Activated CD4-positive, alpha-beta T cell treated with anti-CD3 and anti-CD28 coated beads, Interleukin-2, Interleukin-6, amounts not matched to agents 100 ng/mL and 50 ng/mL, durations not matched to agents 16 hours and 8 hours (primary cell): ENCODE measurements at regions not wholly inside any gene's neighbourhood (a gene's known extent, or its start where the extent isn't known, plus 50 kb on each side); places are given as distances from the start of the nearest gene placed in this dataset.
"Not testable (repeated sequence)": the region's sequence is repeated elsewhere in the genome, so short reads cannot be mapped to it uniquely, and the experiment has no call there.

ENCODE experiments used
- DNase-seq: peaks from one replicate; pipeline ENCODE4 v3.0.0-alpha.2; 2020

DNA sequence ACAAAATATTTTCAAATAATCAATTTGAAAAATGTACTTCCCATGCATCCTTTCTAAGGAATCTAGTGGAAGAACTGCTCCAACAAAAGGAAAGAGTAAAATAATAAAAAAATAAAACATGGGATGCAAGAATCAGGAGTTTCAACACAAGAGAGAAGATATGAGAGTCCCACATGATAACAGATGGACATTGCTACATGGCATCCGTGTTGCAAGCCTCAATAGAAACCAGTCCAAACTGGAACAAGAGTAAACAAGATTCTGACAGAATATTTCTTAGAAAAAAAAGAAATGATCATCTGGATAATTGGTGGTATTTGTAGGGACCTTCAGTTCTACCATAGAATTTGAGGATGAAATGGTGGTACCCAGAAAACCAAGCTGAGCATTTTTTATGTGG is 186.8 kb downstream of the FRK start:
- no peak for DNase-seq

DNA sequence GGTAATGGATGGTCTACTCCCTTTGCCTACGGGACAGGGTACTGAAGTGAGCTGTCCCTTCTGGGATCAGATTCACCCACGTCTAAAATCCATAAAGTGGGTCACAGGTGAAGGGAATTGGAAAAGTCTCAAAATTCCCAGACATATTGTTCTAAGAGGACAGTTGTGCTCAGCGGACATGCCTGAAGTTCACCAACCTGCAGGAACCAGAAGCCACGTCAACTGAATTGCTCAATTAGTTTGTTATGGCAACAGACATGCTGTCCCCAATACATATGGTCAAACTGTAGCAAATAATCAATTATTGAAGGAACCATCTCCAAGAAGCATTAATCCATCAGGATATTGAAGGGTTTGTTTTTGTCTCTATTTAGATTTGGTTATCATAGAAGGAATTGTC is 190.2 kb downstream of the FRK start:
- no peak for DNase-seq

DNA sequence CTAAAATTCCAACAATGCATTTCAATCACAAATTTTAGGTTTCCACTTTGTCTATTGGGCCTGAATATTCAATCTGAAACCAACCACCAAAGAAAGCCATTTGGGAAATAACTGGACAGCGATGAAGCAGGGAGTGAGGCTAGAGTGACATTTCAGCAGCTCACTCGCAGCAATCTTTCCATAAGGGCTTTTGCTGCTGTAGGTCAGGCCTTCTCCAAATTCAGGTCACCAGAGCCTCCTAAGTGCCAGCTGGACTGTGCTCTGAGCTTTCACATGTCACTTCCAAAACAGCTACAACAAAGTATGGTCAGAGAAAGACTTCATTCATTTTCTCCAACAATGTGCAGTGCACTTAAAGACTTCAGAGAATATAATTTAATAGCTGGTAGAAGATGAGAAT is 194.8 kb downstream of the FRK start:
- no peak for DNase-seq

DNA sequence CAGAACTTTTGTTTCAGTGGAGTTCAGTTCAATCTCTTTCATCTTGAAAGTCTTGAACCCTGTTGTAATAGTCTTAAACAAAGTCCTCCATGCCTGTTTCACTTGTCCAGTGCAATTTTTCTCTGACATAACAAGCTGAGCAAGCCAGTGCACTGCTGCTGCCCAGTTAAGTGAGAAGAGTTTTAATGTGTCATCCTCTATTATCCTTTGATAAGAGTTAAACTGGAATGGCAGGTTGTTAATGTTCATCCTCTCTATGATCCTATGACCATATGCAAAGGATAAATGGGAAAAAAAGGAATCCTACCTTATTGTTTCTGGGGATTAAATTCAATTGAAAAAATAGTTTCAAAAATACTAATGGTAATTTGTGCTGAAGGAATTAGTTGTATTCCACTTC is 197.5 kb downstream of the FRK start:
- DNase-seq, result no peak

DNA sequence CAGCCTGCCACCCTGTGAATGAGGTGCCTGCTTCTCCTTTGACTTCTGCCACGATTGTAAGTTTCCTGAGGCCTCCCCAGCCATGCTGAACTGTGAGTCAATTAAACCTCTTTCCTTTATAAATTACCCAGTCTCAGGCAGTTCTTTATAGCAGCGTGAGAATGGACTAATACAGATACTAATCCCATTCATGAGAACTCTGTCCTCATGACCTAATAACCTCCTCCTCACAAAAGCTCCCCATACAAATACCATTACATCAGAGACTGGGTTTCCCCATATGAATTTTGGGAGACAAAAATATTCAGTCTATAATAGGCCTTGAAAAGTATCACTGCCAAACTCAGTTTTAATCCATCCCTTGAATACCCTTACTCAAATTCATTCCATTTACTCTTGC is 199.0 kb downstream of the FRK start:
- not testable (repeated sequence) for DNase-seq

DNA sequence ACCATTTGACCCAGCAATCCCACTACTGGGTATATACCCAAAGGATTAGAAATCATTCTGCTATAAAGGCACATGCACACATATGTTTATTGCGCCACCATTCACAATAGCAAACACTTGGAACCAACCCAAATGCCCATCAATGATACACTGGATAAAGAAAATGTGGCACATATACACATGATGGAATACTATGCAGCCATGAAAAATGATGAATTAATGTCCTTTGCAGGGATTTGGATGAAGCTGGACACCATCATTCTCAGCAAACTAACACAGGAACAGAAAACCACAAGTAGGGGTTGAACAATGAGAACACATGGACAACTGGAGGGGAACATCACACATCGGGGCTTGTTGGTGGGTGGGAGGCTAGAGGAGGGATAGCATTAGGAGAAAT is 201.1 kb downstream of the FRK start:
- DNase-seq, result not testable (repeated sequence)

DNA sequence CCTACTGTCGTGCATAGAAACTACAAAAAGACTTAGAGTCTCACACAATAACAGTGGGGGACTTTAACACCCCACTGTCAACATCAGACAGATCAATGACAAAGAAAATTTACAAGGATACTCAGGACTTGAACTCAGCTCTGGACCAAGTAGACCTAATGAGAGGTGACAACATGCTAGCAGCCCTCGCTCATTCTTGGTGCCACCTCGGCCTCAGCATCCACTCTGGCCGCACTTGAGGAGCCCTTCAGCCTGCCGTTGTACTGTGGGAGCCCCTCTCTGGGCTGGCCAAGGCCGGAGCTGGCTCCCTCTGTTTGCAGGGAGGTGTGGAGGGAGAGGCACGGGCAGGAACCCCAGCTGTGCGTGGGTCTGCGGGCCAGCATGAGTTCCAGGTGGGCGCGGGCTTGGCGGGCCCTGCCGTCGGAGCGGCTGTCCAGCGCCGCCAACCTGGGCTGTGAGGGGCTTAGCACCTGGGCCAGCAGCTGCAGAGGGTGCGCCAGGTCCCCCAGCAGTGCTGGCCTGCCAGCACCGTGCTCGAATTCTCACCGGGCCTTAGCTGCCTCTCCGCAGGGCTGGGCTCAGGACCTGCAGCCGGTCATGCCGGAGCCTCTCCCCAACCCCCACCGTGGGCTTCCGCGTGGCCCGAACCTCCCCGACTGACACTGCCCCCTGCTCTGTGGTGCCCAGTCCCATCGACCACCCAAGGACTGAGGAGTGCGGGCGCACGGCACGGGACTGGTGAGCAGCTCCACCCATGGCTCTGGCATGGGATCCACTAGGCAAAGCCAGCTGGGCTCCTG is 205.6 kb downstream of the FRK start:
- DNase-seq, result no peak

DNA sequence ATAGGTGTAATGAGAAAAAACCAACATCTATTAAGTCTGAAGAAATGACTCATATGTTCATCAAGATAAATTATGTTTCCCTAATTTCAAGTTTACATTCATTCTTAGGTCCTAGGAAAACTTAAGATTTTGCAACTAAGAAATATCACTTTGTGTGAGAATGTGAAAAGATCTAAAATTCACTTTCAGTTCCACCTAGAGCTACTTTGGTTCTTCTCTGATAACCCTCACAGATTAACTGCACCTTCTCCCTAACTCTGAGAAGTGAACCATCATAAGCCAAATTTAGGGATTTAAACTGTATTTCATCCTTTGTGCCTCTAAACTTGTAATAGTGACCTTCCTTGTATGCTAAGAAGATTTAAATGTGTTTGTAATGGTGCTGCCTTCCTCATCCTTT is 213.0 kb downstream of the FRK start:
- no peak for DNase-seq

DNA sequence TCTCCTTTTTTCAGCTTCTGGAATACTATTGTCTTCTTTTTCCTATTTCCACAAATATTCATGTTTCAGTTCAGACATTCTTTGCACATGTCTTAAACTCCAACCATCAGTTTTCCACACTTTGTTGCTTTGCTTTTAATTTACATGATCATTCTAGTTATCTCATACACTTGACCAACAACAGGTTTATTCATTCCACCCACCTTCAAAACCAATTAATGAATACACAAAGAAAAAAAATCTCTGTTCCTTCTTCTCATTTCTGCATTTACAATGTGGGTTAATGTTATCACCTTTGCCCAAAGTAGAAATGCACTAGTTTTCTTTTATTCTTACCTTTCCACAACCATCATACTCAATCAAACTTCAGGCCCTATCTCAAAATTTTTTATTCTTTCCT is 216.7 kb downstream of the FRK start:
- DNase-seq, result no peak

DNA sequence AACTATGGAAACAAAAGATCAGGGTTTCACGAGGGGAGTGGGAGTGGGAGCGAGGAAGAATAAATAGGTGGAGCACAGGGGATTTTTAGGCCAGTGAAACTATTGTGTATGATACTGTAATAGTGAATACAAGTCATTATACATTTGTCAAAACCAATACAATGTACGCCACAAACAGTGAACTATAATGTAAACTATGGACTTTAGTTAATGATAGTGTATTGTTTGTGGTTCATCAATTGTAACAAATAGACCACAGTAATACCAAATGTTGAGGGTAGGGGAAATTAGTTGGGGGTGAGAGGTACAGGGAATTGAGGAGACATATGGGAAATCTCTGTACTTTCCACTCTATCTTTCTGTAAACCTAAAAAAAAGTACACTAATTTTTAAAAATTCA is 218.4 kb downstream of the FRK start:
- DNase-seq, result no peak

DNA sequence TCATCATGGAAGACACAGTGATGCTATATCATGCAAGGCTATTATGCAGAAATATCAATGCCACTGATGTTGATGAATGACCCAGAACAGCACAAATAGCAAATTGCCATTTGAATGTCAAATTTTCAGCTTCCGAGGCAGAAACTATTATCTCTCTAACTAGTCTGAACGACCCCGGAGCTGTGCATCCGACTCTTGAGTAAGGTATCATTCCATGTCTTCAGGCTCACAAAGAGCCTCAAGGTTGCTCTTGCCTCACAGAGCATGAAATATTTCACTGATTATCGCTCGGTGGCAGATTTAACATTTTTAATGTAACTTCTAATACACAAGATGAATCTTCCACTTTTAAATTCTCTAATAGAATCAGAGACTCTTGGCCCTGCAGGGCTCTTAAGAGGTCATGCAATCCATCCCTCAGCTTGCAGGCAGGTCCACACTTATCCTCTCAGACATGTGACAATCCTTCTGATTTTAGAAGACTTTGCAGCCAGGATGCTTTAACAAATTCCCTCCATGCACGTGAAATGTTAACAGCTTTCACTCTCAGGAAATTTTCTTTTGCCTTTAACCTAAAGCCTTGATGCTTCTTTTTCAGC is 221.0 kb downstream of the FRK start:
- DNase-seq, result no peak

DNA sequence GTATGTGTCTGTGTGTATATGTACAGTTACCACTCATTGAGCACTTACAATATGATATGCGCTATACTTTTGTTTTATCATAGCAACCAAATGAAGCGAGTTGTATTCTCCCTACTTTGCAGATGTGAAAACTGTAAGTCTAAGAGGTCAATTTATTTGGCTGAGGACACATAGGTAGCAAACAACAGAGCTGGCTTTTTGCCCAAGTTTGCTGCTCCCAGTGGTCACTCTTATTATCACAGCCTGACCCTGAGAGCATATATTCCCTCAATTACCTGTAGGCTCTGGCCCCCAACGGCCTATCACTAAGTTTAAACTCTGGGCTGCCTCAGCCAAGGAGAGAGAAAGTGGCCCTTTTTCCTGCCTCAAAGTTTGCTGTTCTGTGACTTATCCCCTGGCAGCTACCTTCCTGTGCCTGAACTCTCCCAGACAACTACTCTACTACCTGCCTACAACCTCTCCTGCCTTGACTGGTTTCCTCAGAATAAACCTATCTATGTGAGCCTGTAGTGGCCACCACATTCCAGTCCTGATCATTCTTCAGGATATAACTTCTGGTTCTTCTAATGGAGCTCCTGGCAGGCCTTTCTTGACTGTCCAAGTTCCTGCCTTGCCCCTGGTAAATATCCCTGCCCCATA is 221.8 kb downstream of the FRK start:
- DNase-seq, result peak; percentile 20

DNA sequence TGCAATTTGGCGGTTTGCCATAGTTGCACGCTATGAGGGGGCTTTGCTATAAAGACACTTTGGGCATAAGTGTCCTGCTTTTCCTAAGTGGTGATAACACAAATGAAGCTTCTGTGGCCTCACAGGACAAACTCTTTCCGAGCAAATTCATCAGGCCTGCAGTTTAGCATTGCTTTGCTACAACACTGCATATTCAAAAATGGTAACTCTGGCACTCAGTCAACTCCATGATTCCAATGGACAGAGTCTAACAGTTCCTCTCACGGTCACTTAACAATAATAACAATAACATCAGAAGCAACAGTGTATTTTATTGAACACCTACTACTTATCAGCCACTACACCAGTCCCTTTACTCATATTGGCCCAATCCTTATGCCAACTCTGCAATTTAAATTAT is 222.5 kb downstream of the FRK start:
- DNase-seq, result no peak

DNA sequence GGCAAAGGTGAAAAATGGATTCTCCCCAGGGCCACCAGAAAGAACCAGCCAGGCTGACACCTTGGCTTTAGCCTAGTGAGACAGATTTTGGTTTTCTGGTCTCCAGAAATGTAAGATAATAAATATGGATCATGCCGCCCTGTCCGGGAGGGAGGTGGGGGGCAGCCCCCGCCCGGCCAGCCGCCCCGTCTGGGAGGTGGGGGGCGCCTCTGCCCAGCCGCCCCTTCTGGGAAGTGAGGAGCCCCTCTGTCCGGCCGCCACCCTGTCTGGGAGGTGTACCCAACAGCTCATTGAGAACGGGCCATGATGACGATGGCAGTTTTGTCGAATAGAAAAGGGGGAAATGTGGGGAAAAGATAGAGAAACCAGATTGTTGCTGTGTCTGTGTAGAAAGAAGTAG is 224.3 kb downstream of the FRK start:
- not testable (repeated sequence) for DNase-seq

DNA sequence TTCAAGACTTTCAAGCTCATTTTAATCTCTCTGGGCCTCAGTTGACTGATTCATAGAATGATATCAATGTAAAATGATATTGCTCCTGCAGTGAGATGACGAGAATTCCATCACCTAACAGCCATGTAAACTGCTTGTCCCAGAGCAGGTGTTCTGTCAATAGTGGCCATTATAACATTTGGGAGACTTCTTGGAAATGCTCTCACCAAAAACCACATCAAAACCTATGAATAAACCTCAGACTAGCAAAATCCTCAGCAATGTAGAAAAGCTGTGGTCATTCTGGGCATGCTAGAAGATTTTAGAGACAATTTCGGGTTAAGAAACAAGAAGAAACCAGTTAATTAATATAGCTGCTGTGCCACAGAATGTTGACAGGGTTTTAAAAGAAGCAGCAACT is 225.4 kb downstream of the FRK start:
- DNase-seq, result no peak

DNA sequence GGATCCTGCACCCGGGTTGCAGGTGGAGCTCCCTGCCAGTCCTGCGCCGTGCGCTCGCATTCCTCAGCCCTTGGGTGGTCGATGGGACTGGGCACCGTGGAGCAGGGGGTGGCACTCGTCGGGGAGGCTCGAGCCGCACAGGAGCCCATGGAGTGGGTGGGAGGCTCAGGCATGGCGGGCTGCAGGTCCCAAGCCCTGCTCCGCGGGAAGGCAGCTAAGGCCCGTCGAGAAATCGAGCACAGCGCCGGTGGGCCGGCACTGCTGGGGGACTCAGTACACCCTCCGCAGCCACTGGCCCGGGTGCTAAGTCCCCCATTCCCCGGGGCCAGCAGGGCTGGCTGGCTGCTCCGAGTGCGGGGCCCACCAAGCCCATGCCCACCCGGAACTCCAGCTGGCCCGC is 226.1 kb downstream of the FRK start:
- DNase-seq, result not testable (repeated sequence)

DNA sequence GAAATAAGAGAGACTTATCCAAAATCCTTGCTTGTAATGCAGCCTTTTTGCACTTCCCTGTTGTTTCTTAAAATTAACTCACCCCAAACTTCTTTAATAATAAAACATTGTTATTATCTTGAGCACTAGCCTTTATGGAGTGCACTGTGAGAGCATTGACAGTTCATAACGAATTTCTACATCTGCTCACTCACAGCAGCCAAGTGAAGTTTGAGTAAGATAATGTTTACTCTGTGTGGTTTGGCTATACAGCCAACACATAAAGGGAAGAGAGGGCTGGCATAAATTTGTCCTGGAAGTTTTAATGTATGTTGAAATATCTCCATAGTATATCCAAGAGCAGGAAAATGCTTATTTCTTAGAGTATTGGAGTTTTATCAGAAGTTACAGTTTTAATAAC is 227.9 kb downstream of the FRK start:
- DNase-seq, result no peak

DNA sequence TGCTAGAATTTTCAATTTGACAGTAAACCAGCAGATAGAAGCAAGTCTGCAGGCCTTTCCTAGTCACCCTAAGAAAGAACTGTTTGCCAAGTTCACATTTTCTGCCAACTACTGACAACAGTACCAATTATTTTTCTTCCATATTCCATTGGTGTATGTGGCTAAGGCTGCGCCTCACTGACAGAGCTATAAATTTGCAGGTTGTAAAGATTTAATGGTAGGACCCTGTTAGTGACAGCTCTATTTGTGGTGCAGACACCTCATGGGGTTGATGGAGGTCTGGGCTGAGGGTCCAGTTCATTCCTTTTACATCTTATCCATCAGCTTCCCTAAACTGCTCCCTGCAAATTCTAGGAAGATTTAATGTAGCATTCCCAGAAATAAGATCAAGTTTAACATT is 228.5 kb downstream of the FRK start:
- no peak for DNase-seq

DNA sequence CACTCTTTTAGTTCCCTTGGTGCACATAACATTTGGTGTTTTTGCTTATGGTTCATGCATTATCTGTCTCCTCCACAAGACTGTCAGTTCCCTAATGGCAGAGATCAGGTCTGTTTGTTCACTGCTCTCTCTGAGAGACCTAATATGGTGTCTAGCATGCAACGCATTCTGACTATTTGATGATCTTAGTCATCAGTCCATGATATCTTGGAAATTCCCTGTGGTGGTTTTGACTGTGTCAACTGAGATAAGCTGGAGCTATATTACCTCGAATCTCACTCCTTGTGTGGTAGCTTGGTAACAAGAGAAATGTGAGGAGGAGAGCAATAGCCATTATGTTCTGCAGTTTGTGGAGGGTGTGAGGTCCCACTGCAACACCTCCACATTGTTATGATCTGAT is 229.8 kb downstream of the FRK start:
- no peak for DNase-seq

DNA sequence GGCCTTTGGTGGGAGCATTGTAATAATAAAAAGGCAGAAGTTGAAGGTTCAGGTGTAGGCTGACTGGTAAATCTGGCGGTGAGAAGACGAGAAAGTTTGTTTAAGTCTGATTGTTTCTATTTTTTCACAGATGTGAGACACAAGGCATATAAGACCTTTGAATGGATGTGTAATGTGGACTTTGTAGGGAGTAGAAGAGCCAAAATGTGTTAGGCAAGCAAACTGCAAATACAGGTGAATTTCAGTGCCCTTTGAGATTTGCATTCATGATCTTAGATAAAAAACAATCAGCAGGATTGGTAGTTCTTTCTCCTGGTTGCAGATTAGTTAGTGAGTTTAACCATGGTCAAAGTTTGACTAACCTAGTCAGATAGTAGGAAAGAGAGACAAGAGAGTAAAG is 238.9 kb downstream of the FRK start:
- DNase-seq, result no peak

DNA sequence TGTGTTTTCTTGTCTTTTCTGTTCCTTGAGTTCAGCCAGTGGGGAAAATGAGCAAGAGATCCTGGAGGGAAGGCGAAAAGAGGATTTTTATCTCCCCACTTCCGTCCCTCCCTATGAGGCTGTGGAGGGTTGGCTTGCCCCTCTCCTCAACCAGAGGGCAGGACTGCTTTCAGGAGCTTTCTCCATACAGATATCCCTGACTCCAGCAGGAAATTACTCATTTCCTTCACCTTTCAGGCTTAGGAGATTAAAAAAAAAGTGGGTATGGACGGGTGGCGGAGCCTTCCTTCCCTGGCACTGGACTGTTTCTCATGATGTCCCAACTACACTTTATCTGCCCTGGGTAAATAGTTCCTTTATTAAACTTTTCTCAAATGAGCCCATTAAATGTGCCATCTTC is 241.2 kb downstream of the FRK start:
- no peak for DNase-seq

DNA sequence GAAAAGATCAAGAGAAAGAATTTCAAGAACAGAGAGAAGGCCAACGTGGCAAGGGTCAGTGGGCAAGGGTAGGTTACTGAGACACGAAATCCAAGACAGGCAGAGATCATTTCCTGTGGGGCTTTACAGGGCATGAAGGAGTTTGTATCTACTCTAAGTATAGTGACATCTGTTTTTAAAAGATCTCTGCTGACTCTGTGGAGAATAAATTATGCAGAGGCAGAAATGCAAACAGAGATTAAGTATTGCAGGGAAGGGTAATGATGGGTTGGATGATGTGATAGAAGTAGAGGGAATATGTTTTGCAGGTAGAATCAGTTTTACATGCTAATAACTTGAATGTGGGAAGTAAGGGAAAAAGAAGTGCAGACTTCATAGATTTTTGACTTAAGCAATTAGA is 243.5 kb downstream of the FRK start:
- no peak for DNase-seq

DNA sequence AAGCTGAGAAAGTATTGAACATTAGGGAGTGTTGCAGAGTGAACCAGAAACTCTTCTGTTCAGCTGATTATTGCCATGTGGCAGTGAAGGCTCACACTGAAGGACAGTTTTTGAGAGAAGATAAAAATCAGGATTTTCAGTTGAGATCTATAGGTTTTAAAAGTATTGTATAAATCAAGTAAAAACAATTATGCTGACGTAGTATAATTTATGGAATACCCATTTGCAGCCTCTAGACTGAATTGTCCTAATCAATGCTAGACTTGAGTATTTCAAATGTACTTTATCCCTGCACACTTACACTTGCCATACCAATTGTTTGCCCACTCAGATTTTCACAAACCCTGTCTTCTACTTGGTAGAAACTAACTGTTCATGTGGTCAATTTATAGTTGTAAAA is 245.8 kb downstream of the FRK start:
- DNase-seq, result no peak

DNA sequence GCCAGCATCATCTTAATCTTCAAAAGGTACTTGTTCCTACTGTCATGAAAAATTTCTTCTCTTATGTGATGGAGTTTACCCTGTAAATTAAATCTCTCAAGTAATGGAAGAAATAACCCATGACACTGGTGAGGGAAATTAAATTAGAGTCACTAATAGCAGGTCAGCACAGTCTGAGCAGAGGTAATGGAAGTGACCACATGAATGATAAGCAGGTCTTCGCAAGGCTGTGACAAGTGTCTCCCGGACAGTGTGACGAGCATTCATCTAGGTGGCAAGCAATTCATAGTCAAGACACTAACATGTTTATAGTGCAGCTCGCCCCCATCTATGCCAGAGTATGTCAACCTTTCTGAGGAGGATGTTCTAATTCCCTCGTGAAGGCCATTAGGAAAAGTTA is 249.2 kb downstream of the FRK start:
- no peak for DNase-seq

DNA sequence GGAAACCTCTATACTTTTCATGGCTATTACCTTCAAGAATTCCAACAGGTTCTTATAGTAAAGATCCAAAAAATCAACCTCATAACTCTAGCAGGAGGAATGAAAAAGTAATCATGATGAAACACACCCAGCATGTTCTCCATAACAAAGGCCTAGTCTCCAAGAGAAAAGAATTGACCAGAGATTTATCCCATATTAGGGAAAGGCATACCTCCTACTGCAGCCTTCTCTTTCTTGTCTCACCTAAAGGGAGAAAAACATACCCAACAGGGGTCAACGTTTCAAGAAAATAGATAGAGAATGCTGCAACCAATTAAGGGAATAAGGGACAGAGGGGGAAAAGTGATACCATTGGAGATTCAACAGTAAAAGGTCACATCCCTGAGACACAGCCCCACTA is 262.5 kb downstream of the FRK start:
- no peak for DNase-seq
